AG04449 (cell line): ENCODE measurements at regions not wholly inside any gene's neighbourhood (a gene's known extent, or its start where the extent isn't known, plus 50 kb on each side); places are given as distances from the start of the nearest gene placed in this dataset.

Experiments
- CTCF ChIA-PET: fragments of 350-600 bp; formaldehyde crosslinking; extraction: SDS; loops from one replicate; lab custom pipeline; 2021; ENCODE audit warnings: antibody characterized with exemption; lab: Yijun Ruan, JAX
- POLR2A ChIA-PET: fragments of 400-600, 350-600 bp; formaldehyde crosslinking; extraction: SDS; loops from one replicate; lab custom pipeline; 2020; ENCODE audit warnings: antibody characterized with exemption, inconsistent platforms; lab: Yijun Ruan, JAX
- DNase-seq: peaks from one replicate; pipeline ENCODE4 v3.0.0-alpha.2; 2010; ENCODE audit warnings: low read depth, low spot score
- H3K4me3 ChIP-seq: 2 replicates; pipeline ENCODE4 v1.5.1; 2011; ENCODE audit warnings: low read depth, mild to moderate bottlenecking, control low read depth, low read length
- TF ChIP-seq, protein P1 (sequence below): IDR thresholded peaks from one replicate; pipeline ENCODE4 v1.5.1; 2011; ENCODE audit warnings: mild to moderate bottlenecking, moderate library complexity, low read length, control low read depth, inconsistent platforms; ENCODE audit not compliant: insufficient read depth; ENCODE audit errors: missing control alignments

DNA sequence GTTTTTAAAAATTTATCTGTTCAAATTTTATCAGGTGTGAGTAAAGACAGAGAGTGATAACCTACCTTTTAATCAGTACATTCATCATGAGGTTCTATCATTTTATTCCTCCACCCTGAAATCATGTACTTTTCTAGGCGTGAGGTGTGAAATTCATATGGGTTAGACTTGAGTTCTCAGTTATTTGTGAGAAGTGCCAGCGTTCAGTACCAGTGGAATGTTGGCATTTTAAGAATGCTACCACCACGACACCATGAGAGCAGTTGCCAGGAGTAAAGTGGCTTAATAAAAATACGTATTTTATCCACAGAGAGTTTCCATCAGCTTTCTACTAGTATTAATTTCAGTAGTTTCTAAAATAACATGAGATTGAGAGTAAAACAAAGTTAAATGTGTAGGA lies 104.1 kb upstream of the FERD3L start:
- CTCF ChIA-PET: interaction anchor here (0.6 to 2.2 kb wide), 2 partner anchors 43 to 127 kb away, joined by 3 to 6 read pairs; no protein-coding TSS in a partner anchor
- POLR2A ChIA-PET: interaction anchor here (0.8 to 1.1 kb wide), 2 partner anchors 43 to 130 kb away, joined by 3 read pairs; no protein-coding TSS in a partner anchor
- H3K4me3 ChIP-seq: no peak overlapping the region
- no peak for DNase-seq
- TF ChIP-seq, protein P1, sequence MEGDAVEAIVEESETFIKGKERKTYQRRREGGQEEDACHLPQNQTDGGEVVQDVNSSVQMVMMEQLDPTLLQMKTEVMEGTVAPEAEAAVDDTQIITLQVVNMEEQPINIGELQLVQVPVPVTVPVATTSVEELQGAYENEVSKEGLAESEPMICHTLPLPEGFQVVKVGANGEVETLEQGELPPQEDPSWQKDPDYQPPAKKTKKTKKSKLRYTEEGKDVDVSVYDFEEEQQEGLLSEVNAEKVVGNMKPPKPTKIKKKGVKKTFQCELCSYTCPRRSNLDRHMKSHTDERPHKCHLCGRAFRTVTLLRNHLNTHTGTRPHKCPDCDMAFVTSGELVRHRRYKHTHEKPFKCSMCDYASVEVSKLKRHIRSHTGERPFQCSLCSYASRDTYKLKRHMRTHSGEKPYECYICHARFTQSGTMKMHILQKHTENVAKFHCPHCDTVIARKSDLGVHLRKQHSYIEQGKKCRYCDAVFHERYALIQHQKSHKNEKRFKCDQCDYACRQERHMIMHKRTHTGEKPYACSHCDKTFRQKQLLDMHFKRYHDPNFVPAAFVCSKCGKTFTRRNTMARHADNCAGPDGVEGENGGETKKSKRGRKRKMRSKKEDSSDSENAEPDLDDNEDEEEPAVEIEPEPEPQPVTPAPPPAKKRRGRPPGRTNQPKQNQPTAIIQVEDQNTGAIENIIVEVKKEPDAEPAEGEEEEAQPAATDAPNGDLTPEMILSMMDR: no peak

DNA sequence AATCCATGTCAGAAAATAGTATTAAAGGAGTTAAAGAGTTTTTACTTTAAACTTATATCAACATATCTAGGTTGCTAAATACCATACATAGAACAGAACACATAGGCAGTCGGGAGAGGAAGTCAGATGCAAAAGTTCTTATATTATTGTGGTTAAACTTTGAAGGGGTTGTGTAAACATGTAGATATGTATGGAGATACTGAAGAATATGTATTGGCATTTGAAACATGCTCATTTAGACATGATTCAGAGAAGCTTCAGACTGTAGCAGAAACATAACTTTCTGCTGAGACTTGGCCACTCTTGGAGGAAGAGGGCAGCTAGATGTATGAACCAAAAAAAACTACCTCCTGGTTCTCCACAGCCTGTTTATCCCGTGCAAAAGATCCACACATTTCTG lies 103.5 kb upstream of the FERD3L start:
- H3K4me3 ChIP-seq: no peak overlapping the region
- peak; percentile 69 for DNase-seq
- POLR2A ChIA-PET: interaction anchor here (0.8 to 1.1 kb wide), 2 partner anchors 43 to 130 kb away, joined by 3 read pairs; no protein-coding TSS in a partner anchor
- TF ChIP-seq, protein P1: no peak
- CTCF ChIA-PET: interaction anchor here (0.6 to 2.2 kb wide), 3 partner anchors 12 to 127 kb away, joined by 3 to 6 read pairs (median 3); no protein-coding TSS in a partner anchor

DNA sequence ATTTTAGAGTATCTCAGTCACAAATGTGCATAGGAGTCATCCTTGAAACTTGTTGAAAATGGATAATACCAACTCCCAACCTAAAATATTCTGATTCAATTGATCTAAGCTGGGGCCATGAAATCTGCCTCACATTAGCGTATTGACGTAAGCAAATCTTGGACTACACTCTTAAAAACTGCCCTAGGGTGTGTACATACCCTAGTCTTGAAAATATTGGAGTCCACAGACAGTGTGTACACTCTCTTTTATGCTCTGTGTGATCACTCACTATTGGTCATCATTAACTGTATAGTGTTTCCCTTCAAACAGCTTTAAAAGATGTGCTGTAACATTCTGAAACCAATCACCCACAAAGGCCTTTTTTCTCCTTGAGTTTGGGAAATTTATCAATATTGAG lies 102.9 kb upstream of the FERD3L start:
- ChIA-PET POLR2A (interaction anchor here (1.1 kb wide), 1 partner anchor 44 kb away, joined by 3 read pairs; no protein-coding TSS in a partner anchor), CTCF (interaction anchor here (1.0 to 2.2 kb wide), 2 partner anchors 12 to 126 kb away, joined by 3 to 6 read pairs; no protein-coding TSS in a partner anchor)
- TF ChIP-seq, protein P1: no peak
- DNase-seq: no peak
- H3K4me3 ChIP-seq: no peak overlapping the region

DNA sequence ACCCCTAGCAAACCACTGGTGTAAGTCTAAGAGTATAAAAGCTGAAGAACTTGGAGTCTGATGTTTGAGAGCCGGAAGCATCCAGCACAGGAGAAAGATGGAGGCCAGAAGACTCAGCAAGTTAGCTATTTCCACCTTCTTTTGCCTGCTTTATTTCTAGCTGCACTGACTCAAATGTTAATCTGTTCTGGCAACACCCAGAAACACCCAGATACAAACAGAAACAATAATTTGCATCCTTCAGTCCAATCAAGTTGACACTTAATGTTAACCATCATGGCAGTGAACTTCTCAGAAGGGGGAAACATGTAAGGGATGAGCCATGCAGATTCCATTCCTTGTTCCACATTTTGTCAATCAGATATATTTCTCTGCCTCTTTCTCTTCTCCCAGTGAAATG lies 101.8 kb upstream of the FERD3L start:
- POLR2A ChIA-PET: no interaction called here
- no peak overlapping the region for H3K4me3 ChIP-seq
- CTCF ChIA-PET: no interaction called here
- no peak for DNase-seq
- TF ChIP-seq, protein P1: no peak

DNA sequence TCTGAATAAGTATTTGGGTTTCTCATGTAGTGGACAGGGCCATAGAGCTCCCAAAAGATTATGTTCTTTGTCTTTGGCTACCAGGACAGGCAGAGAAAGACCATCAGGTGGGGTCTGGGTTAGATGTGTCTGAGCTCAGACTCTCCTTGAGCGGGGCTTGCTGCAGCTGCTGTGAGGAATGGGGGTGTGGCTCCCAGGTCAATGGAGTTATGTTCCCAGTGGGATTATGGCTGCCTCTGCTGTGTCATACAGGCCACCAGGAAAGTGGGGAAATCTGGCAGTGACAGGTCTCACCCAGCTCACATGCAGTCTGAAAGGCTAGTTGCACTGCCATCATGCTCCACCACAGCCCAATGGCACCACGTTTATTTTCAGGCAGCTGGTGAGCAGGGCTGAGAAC lies 97.0 kb upstream of the FERD3L start:
- no peak for DNase-seq
- ChIA-PET CTCF (no interaction called here), POLR2A (no interaction called here)
- no peak overlapping the region for H3K4me3 ChIP-seq
- TF ChIP-seq, protein P1: no peak

DNA sequence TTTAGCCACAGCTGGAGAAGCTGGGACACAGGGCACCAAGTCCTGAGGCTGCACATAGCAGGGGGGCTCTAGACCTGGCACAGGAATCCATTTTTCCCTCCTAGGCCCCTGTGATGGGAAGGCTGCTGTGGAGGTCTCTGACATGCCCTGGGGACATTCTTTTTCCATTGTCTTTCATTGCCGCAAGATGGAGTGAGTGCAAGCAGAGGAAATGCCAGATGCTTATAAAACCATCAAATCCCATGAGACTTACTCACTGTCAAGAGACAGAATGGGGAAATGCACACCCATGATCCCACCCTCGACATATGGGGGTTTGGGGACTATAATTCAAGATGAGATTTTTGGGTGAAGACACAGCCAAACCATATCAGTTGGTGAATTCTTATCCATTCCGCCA lies 94.7 kb upstream of the FERD3L start:
- no peak overlapping the region for H3K4me3 ChIP-seq
- TF ChIP-seq, protein P1: no peak
- no peak for DNase-seq
- ChIA-PET CTCF (no interaction called here), POLR2A (no interaction called here)
